HG02588 (cell line): ENCODE measurements at regions not wholly inside any gene's neighbourhood (a gene's known extent, or its start where the extent isn't known, plus 50 kb on each side); places are given as distances from the start of the nearest gene placed in this dataset.
A peak's percentile ranks its signal among the peaks of the same experiment; 100 is the strongest.
"Not testable (repeated sequence)": the region's sequence is repeated elsewhere in the genome, so short reads cannot be mapped to it uniquely, and the experiment has no call there.

Source experiments
- ATAC-seq: cut with Tn5 transposase; IDR thresholded peaks from one replicate; pipeline ENCODE4 v1.9.1; 2021; ENCODE audit warnings: mild to moderate bottlenecking, moderate library complexity; ENCODE audit not compliant: unreplicated experiment

DNA sequence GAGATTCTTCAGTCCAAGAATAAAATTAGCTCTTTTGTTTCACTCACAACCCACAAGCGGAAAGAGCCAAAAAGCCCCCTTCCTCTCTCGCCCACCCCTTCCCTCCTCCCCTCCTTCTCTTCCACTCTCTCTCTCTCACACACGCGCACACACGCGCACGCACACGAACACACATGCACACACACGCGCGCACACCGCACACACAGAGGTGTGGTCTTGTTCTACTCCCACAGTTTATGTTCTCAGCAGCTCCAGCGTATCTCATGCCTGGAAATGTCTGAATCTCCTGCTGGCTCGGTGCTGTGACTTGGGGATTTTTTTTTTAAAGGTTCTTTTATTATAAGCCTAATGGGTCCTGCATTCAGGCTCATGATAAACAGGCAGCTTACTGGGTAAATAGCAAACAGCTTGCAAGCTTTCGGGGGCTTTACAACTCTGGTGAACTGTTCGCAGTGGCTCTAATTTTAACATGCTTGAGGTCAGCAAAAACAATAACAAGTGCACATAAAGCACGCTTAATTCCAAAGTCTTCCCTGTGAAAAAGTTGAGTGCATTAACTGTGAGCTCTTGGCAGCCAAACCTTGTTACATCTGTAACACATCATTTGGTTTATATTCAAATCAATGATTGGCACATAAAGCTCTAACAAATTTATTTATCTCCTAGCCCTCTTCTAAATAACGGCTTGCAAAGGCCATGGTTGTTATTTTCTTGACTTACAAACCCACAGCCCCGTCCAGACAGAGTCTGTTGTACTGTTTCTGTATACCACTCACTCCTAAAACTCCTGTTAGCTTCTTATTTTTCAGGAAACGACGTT lies 424.1 kb upstream of the MGMT start:
- no peak for ATAC-seq

DNA sequence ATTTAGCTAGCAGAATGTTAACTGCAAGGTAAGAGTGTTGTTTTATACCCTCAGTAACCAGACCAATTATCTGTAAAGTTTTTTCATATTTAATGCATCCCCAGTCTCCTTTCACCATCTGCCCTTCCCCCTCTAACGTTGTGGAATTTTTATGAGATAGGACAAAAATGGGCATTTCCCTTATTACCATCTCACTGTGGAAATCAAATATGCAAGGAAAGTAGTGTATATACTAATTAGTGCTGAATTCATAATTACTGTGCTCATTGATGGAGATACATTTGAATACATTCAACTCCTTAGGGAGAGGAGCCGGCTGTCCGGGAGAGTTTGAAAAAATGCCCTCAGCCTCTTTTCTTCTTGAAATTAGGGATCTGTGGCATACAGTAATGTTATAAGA lies 423.4 kb upstream of the MGMT start:
- no peak for ATAC-seq

DNA sequence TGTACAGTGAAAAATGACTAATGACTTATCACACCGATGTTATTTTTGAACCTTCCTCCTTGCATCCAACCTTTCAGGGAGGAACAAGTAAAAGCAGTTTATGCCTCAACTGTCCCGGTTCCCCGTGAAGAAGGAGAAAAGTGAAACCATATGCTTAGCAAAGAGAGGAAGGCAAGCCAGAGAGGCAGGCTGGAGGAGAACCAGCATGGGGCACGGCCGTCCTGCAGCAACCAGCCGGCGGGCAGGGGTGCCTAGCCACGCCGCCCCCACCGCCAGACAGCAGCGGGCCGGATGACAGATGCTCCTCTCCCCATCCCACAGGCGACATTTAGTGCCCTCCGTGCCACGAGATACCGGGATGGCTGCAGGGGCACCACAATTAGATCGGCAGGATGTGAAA lies 421.4 kb upstream of the MGMT start:
- ATAC-seq: no peak

DNA sequence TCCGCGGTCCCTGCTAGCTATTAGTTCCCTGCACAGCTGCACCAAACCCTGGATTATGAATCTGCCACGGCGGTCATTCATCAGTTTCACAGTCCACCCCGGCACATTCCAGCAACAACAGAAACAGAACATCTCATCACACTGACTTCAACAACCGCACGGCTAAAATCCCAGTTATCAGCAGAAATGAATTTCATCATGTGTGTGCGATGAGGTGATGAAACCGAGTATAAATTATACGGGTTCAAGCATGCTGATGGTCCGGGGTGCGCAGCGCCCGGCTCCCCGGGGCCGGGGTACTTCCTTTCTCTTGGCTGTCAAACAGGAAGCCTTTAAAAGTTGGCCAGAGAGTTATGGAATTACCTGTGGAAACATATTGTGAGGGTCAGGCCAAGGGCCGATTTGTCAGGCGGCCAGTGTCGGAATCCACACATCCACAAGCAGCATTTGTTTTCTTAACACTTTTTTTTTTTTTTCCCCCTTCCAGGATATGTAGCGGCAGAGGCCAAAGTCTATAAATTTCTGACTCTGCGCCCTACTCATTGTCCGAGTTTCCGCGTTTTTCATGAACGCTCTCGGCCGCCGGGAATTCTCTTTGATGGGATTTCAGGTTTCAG lies 420.9 kb upstream of the MGMT start:
- no peak for ATAC-seq

DNA sequence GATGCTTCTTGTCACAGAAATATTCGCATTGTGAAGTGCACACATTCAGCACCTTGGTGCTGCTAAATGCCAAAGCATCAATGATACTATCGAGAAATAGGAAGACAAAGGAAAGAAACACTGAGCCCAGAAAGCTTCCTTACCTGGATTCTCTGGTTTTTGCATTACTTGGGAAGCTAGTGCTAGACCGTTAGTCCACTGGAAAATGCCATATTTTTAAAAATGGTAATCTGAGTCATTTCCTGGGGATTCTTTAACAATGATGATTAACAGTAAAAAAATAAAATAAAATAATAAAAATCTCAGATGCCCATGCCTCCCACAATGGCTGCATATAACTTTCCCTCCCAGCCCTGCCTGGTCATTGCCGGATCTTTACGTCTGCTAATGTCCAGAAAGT lies 420.1 kb upstream of the MGMT start:
- no peak for ATAC-seq

DNA sequence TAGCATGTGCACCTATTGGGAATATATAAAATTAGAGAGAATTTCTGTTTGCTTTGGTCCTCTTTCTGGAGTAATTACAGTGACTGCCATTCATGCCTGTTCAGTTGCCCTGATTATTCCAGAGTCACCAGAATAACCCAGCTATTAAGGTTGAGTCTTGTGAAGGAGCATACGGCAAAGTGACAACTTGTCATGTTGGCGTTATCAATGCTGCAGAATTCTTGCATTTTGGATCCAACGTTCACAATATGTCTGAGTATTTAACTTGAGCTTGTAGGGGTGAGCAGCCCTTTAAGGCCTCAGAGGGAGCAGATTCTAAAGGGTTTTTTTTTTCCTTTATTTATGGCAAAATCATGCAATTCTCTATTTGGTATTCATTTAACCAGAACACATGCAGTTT lies 419.4 kb upstream of the MGMT start:
- ATAC-seq: no peak

DNA sequence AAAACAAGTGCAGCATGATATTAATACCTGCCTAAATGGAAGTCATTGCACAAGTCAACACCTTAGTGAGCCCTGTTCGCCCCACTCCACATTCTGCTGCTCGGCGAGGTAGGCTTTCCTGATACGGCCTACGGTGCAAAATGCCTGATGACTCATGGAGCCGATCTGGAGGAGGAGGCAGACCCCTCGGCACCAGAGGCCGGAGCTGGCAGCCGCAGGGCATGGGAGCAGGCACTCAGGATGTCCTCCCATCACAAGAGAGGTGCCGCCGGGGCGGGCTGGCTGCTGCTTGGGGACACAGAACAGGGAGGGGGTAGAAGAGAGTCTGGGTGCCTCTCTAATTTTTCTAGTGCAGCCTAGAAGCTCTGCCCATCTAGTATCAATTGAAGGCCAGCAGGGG lies 418.5 kb upstream of the MGMT start:
- ATAC-seq: no peak

DNA sequence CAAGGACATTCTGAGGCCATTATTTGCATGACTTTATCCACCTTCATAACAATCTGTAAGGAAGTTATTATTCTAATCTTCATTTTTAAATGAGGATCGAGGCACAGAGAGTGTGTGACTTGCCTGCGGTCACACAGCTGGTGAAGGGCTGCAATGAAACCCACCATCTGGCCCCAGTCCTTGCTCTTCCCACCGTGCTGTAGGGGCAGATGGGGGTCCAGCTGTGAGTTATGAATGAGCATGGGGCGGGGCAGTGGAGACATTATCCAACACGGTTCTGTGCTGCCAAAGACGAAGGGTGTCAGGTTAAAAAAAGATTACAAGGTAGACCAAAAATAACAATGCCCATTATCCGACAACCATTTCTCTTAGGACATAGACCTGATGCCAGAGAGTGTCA lies 417.5 kb upstream of the MGMT start:
- ATAC-seq: no peak

DNA sequence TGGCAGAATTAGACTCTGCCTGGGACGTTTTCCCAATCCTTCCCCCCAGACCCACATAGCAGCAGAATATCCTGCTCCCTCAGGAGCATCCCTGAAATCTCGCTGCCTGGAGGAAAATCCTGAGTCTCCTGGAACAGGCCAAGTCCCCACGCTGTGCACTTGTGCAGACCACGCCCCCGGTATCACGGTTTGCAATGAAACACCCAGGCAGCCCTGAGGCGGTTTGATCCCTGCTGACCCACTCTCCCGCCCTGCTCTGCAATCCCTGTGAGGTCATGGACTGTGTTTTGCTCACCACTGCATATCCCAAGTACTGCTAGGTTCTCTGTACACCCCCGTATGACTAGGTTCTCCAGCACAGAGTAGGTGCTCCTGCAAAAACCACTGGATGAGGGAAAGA lies 411.8 kb upstream of the MGMT start:
- no peak for ATAC-seq

DNA sequence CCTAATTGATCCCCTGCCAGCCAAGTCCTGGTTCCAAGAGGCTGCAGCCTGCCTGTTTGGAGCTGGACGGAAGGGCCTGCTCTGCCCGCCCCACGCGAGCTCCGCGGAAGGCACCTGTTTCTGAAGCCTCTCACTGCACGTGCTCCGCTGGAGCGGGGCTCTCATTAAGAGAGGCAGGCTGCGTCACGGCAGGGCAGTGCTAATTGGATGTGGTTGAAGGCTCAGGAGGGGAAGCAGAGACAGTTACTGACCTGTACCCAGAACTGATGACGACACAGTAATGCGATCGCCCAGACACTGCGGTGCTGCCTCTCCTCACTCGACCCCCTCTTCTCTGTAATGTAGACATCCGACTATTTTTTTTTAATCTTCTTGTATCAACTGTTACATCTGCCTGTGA lies 411.1 kb upstream of the MGMT start:
- ATAC-seq: no peak

DNA sequence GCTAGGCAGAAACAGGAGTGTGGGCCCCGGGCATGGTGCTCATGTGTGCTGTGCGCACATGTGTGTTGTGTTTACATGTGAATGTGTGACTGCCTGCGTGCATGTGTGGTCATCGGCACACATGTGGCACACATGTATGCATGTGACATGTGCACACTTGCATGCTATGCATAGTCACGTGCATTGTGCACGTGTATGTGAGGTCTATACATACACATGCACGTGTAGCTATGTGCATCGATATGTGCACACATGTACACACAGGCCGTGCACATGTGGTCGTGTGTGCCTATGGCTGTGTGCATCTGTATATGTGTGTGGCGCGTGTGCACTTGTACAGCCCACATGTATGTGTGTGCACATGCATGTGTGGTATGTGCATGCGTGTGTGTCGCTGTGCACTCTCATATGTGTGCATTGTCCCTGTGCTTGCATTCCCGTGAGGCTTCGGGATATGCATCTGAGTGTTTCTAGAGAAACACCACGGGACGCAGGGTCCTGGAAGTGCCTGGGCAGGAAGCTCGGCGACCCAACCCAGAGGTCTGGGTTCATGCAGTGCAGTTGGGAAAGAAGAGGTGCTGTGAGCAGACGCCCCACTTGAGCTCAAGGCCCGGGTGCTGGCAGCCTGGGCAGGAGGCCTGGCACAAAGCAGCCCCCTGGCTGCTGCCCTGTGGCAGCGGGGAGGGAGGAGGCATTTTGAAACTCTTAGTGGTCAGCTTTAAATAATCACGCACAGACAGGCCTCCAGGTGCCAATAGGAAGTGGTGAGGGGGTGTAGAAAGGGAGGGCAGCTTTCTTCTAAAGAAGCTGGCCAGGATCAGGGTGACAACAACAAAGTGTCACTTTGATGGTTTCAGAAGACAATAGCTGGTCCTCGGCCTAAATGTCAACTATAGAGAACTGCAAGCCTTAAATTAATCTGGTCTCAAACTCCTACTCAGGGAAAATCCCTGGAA lies 410.0 kb upstream of the MGMT start:
- peak; percentile 45 for ATAC-seq

DNA sequence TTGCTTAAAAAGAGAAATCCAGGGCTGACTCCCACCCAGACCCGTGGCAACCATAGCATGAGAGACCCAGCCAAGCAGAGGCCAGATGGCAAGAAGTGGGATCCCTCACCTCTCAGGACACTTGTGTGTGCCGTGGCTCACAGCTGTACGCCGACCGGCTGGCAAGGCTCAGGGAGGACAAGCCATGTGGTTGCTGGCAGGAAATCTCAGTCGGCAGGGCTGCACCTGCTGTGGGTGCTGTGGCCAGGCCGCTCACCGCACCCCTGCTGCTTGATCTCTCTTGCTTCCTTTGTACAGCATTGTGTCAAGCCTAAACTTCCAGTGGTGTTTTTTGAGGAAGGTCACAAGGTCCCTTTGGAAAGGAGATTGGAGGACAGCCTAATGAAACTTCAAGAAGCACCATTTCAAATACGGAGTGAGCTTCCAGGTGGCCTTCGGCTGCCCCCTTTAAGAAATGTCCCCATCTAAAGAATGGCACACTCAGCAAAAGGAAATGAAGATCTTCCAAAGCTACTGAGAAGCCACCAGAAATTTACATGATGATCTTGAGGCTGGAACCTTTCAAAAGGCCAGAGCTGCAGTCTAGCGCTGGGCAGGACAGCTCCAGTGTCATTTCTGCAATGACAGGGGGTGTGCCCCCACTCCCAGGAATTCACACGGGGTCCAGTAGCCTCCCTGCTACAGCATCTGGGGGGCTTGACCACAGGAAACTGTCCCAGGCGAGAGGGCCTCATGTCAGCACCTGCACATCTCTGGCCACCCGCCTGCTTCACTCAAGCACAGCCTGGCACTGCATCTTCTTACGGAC lies 409.0 kb upstream of the MGMT start:
- peak; percentile 87 for ATAC-seq

DNA sequence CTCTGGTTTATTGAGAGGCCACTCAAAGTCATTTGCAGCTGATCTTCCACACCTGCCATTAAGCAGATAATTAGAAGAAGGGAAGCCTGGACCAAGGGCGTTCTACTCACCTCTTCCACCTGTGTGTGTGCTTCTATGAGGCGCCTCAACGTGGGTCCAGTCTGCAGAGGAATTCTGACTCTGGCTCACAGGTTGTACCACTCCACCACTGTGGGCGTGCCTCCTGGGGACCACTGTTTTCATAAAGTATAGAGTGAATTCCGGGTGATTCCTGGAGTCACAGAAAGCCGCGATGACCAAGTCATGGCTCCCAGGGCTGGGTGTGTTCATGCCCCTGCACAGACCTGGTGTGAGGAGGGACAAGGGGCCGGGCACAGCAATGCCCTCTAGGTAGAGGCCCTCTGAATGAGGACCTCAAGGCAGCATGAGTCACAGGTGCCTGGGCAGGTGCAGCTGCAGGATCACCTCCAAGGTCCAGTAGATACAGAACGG lies 408.3 kb upstream of the MGMT start:
- no peak for ATAC-seq

DNA sequence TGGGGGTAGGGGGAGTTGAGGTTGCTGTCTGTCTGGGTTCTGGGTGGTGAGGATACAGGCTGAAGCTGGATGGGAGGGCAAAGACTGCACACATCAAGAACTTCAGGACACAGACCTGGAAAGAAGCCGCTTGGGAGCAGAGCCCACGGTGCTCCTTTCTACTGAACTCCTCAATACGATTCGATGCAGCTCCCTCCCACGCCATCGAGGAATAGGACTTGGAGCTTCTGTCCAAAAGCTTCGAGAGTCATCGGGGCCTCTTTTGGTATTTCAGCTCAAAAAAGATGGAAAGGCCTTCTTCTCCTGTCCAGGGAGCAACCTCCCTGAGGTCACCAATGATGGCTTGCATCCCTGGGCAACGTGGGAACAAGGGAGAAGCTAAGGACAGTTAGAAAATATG lies 407.1 kb upstream of the MGMT start:
- ATAC-seq: no peak

DNA sequence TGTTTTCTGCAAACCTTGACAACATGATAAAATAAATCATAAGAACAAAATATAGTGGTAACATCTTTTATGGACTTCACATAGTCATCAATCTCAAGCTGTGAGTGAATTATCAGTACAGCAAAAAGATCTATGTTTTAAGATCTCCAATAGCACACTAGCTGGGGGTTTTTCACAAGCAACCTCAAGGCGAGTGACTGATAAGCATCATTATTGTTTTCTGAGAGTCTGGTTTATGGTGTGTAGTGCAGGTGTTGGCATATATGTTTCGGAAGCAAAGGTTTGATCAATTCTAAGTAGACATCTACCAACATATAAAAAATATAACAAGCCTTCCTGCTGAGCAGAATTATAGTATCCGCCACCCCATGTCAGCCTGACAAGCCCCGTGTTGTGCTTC lies 403.8 kb upstream of the MGMT start:
- ATAC-seq: no peak

DNA sequence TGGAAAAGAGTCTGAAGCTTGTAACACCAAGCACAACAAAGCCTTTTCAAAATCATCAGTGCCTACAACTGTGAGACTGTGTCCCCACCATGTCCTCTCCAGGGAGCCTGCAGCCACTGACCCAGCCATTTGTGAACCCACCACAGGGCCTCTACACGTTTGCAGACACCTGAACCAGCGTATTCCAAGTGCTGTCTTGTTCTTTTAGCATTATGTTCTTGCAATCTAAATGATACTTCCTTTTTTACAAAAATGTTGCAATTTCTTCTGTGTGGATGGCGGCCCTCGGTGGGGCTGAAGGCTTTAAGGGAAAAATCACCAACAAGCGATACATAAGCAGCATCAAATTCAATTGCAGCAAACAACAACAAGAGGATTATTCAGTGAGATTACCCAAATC lies 403.2 kb upstream of the MGMT start:
- no peak for ATAC-seq

DNA sequence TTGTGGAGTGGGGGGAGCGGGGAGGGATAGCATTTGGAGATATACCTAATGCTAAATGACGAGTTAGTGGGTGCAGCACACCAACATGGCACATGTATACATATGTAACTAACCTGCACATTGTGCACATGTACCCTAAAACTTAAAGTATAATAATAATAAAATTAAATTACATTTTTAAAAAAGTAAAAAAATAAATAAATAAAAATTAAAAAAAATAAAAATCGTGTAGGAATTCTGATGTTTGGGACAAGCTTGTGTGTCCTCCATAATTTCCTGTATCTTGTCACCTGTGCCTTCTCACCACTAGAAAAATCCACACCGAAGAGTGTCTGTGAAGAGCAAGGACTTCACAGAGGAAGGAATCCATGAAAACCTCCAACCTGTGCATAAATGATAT lies 400.5 kb upstream of the MGMT start:
- not testable (repeated sequence) for ATAC-seq

DNA sequence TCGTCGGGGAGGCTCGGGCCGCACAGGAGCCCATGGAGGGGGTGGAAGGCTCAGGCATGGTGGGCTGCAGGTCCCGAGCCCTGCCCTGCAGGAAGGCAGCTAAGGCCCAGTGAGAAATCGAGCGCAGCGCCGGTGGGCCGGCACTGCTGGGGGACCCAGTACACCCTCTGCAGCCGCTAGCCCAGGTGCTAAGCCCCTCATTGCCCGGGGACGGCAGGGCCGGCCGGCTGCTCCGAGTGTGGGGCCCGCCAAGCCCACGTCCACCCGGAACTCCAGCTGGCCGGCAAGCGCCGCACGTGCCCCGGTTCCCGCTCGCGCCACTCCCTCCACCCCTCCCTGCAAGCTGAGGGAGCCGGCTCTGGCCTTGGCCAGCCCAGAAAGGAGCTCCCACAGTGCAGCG lies 395.6 kb upstream of the MGMT start:
- not testable (repeated sequence) for ATAC-seq

DNA sequence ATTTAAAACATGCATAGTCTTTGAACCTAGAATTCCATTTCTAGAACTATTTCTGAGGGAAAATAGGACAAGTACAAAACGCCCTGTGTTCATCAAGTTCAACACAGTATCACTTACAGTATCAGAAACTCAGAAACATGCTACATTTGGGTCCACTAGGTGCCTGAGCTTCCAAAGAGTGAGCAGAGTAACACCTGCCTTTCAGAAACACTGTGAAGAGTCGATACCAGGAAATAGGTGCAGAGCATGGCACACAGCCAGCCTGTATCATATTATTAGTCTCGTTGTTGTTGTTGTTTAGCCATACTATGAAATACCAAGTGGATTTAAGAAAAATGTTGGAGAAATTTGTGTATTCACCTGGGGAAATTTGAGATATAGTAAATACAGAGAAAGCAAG lies 392.1 kb upstream of the MGMT start:
- ATAC-seq: no peak

DNA sequence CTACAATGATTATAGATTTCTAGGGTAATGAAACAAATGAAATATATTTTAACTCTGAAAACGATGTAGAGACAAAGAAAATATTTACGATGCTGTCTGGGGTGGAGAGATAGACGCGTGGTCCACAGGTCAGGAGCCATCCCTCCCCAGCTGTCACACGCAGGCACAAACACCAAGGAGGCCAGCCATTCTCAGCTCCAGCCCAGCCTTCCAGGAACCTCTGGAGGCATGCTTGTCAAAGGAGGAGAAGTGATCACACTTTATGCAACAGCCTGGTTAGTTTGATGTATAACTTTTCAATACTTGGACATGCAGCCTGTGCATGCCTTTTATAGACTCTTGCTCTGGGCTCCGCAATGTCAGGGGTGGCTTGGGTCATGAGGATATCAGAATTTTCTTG lies 391.5 kb upstream of the MGMT start:
- no peak for ATAC-seq

DNA sequence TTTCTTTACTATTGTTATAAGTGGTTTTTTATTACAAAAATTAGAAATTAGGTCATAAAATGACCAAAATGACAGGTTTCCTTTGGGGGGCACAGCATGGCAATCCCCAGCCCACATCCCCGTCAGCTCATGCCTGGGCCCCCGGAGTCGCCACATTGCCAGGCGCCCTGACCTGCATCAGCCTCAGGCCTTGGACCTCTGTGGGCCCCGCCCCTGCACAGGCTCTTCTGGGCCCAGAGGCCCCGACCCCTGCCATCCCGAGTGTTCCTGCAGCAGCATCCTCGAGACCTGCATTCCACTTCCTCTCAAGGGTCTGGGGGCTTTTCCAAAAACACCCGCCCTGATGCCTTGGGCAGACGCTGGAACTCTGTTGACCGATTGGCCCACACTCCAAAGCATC lies 391.1 kb upstream of the MGMT start:
- no peak for ATAC-seq
